H1 (cell line): ENCODE measurements at regions not wholly inside any gene's neighbourhood (a gene's known extent, or its start where the extent isn't known, plus 50 kb on each side); places are given as distances from the start of the nearest gene placed in this dataset.

Experiments used
- CTCF ChIA-PET: fragments of 300-600 bp; sonication (Branson Sonifier 250); formaldehyde crosslinking; loops from one replicate; lab custom pipeline; 2021; ENCODE audit not compliant: partially characterized antibody; lab: Charles Lee
- POLR2A ChIA-PET: fragments of 300-600 bp; sonication (Branson Sonifier 250); formaldehyde crosslinking; loops from one replicate; lab custom pipeline; 2021; ENCODE audit warnings: inconsistent platforms; ENCODE audit not compliant: partially characterized antibody; lab: Charles Lee
- DNase-seq, 2 experiments: peaks; one replicate each; pipeline versions ENCODE4 v3.0.0 to v3.0.0-alpha.2; 2010 to 2022; ENCODE audit warnings: low spot score in 2 of 2, low read depth in 1 of 2, mixed read lengths in 1 of 2
- FAIRE-seq: peaks from 2 replicates; lab custom pipeline; 2011; peaks lifted over from hg19 to GRCh38; lab: Jason Lieb, UNC
- H2AFZ ChIP-seq: 2 replicates; pipeline ENCODE4 v1.8.1; 2012; ENCODE audit warnings: low read length, inconsistent platforms
- H2AK5ac ChIP-seq: 2 replicates; pipeline ENCODE4 v1.6.1; 2013; ENCODE audit warnings: low read depth, low read length
- H2BK120ac ChIP-seq: replicated peaks from 2 replicates; pipeline ENCODE3; 2013; ENCODE audit warnings: low read depth, low read length, inconsistent platforms
- H2BK12ac ChIP-seq: 2 replicates; pipeline ENCODE4 v1.6.1; 2013; ENCODE audit warnings: low read depth, low read length
- H2BK15ac ChIP-seq: 2 replicates; pipeline ENCODE4 v1.6.1; 2013; ENCODE audit warnings: low read length
- H2BK20ac ChIP-seq: 2 replicates; pipeline ENCODE4 v1.6.1; 2013; ENCODE audit warnings: low read length
- H2BK5ac ChIP-seq: 2 replicates; pipeline ENCODE4 v1.6.1; 2013; ENCODE audit warnings: low read depth, low read length
- H3K14ac ChIP-seq: 2 replicates; pipeline ENCODE4 v1.6.1; 2013; ENCODE audit warnings: inconsistent platforms; ENCODE audit not compliant: insufficient read length
- H3K18ac ChIP-seq: 2 replicates; pipeline ENCODE4 v1.6.1; 2013; ENCODE audit warnings: low read length; ENCODE audit errors: extremely low read depth
- H3K23ac ChIP-seq: 2 replicates; pipeline ENCODE4 v1.6.1; 2013; ENCODE audit warnings: inconsistent platforms; ENCODE audit not compliant: insufficient read length
- H3K23me2 ChIP-seq: 2 replicates; pipeline ENCODE4 v1.6.1; 2013; ENCODE audit warnings: low read depth, low read length
- H3K27ac ChIP-seq: 2 replicates; pipeline ENCODE4 v1.6.1; 2011; ENCODE audit warnings: low read depth, low read length, inconsistent platforms
- H3K27me3 ChIP-seq, 4 experiments: replicated peaks in 1 of 4; 1 replicate in 1 of 4; 2 replicates in 3 of 4; pipeline versions ENCODE4 v1.6.1 to v1.8.1; 2011 to 2013; ENCODE audit warnings: low read length in 3 of 4, mild to moderate bottlenecking in 3 of 4, inconsistent platforms in 2 of 4, mixed read lengths in 2 of 4, moderate library complexity in 1 of 4; ENCODE audit not compliant: control insufficient read depth in 3 of 4, insufficient read depth in 3 of 4; ENCODE audit errors: extremely low read depth in 1 of 4
- H3K36me3 ChIP-seq, 4 experiments: 2 replicates each; pipeline versions ENCODE4 v1.6.1 to v1.8.1; 2011 to 2013; ENCODE audit warnings: mild to moderate bottlenecking in 4 of 4, low read length in 3 of 4, moderate library complexity in 2 of 4, control low read depth in 1 of 4, inconsistent platforms in 1 of 4; ENCODE audit not compliant: insufficient read depth in 4 of 4, control insufficient read depth in 2 of 4
- H3K4ac ChIP-seq: replicated peaks from 2 replicates; pipeline ENCODE3; 2013; ENCODE audit warnings: low read length, low read depth, mixed read lengths, inconsistent platforms; ENCODE audit not compliant: insufficient read length
- H3K4me1 ChIP-seq, 4 experiments: replicated peaks in 1 of 4; 1 replicate in 1 of 4; 2 replicates in 3 of 4; pipeline versions ENCODE4 v1.6.1 to v1.8.1; 2011 to 2013; ENCODE audit warnings: low read length in 3 of 4, inconsistent platforms in 2 of 4, mixed read lengths in 1 of 4; ENCODE audit not compliant: insufficient read depth in 4 of 4, control insufficient read depth in 3 of 4
- H3K4me2 ChIP-seq, 2 experiments: 2 replicates each; pipeline versions ENCODE4 v1.6.1 to v1.8.1; 2011 to 2013; ENCODE audit warnings: low read depth in 2 of 2, low read length in 2 of 2, control low read depth in 1 of 2, inconsistent platforms in 1 of 2, mild to moderate bottlenecking in 1 of 2; ENCODE audit not compliant: insufficient read depth in 1 of 2
- H3K4me3 ChIP-seq, 4 experiments: fragments of 200-600, 300-600 bp in 1 of 4; sonication (generic), shearing (Covaris generic), sonication (Bioruptor Twin) in 1 of 4; 2 replicates each; pipeline versions ENCODE4 v1.5.1 to v1.8.1; 2011 to 2016; ENCODE audit warnings: low read length in 4 of 4, low read depth in 3 of 4, control low read depth in 2 of 4, inconsistent platforms in 2 of 4, mild to moderate bottlenecking in 2 of 4, mixed read lengths in 1 of 4, moderate library complexity in 1 of 4; ENCODE audit not compliant: insufficient read depth in 2 of 4; ENCODE audit errors: extremely low read depth in 1 of 4
- H3K56ac ChIP-seq: replicated peaks from 2 replicates; pipeline ENCODE3; 2013; ENCODE audit warnings: low read depth, mild to moderate bottlenecking, mixed read lengths, low read length, inconsistent platforms; ENCODE audit not compliant: insufficient read length
- H3K79me1 ChIP-seq: 2 replicates; pipeline ENCODE4 v1.6.1; 2013; ENCODE audit warnings: low read depth, low read length, control low read depth
- H3K79me2 ChIP-seq, 2 experiments: 2 replicates each; pipeline versions ENCODE4 v1.6.1 to v1.8.1; 2012 to 2013; ENCODE audit warnings: low read length in 2 of 2, mild to moderate bottlenecking in 2 of 2, inconsistent platforms in 1 of 2; ENCODE audit not compliant: insufficient read depth in 2 of 2, control insufficient read depth in 1 of 2
- H3K9ac ChIP-seq, 4 experiments: replicated peaks in 1 of 4; 1 replicate in 1 of 4; 2 replicates in 3 of 4; pipeline versions ENCODE4 v1.6.1 to v1.8.1; 2011 to 2013; ENCODE audit warnings: low read depth in 3 of 4, low read length in 3 of 4, control low read depth in 2 of 4, mild to moderate bottlenecking in 2 of 4, moderate library complexity in 2 of 4, inconsistent platforms in 1 of 4; ENCODE audit errors: extremely low read depth in 1 of 4
- H3K9me3 ChIP-seq, 2 experiments: 2 replicates each; pipeline versions ENCODE4 v1.6.1 to v1.8.1; 2012 to 2013; ENCODE audit warnings: mild to moderate bottlenecking in 2 of 2, moderate library complexity in 2 of 2, control low read depth in 1 of 2, inconsistent platforms in 1 of 2, low read depth in 1 of 2, low read length in 1 of 2, mixed read lengths in 1 of 2; ENCODE audit not compliant: insufficient read depth in 2 of 2
- H4K20me1 ChIP-seq, 2 experiments: replicated peaks in 1 of 2; 2 replicates each; pipeline versions ENCODE3 to v1.8.1; 2011 to 2013; ENCODE audit warnings: inconsistent platforms in 2 of 2, low read length in 2 of 2, mild to moderate bottlenecking in 1 of 2; ENCODE audit not compliant: insufficient read depth in 2 of 2, control insufficient read depth in 1 of 2
- H4K5ac ChIP-seq: 2 replicates; pipeline ENCODE4 v1.6.1; 2013; ENCODE audit warnings: low read length, low read depth, mixed read lengths, inconsistent platforms; ENCODE audit not compliant: insufficient read length
- H4K8ac ChIP-seq: 2 replicates; pipeline ENCODE4 v1.8.0; 2013; ENCODE audit warnings: mild to moderate bottlenecking, moderate library complexity, low read length, inconsistent platforms; ENCODE audit not compliant: insufficient read depth; ENCODE audit errors: extremely low read depth
- H4K91ac ChIP-seq: replicated peaks from 2 replicates; pipeline ENCODE3; 2013; ENCODE audit warnings: low read length, mixed read lengths, inconsistent platforms; ENCODE audit not compliant: insufficient read length
- CTCF ChIP-seq, 3 experiments: IDR thresholded peaks; 1 replicate in 2 of 3; 2 replicates in 1 of 3; pipeline versions ENCODE4 v1.5.1 to v1.6.1; 2011; ENCODE audit warnings: low read length in 3 of 3, mild to moderate bottlenecking in 3 of 3, inconsistent platforms in 2 of 3, low read depth in 1 of 3, moderate library complexity in 1 of 3; ENCODE audit not compliant: insufficient read depth in 1 of 3; ENCODE audit errors: control extremely low read depth in 1 of 3
- FOSL1 ChIP-seq: IDR thresholded peaks from 2 replicates; pipeline ENCODE4 v1.6.1; 2011; ENCODE audit warnings: mild to moderate bottlenecking, low read depth, low read length, moderate library complexity; ENCODE audit not compliant: insufficient read depth
- HDAC2 ChIP-seq, 2 experiments: fragments of 300-600 bp in 1 of 2; sonication (generic) in 1 of 2; IDR thresholded peaks; 2 replicates each; pipeline ENCODE4 v1.6.1; 2011 to 2012; ENCODE audit warnings: low read depth in 2 of 2, low read length in 2 of 2, mild to moderate bottlenecking in 2 of 2, moderate library complexity in 2 of 2, borderline replicate concordance in 1 of 2, inconsistent platforms in 1 of 2
- MAFK ChIP-seq: IDR thresholded peaks from 2 replicates; pipeline ENCODE4 v1.6.1; 2012; ENCODE audit warnings: low read depth, mild to moderate bottlenecking, improper control_type of control experiment, low read length
- SIX5 ChIP-seq: IDR thresholded peaks from 2 replicates; pipeline ENCODE4 v1.6.1; 2011; ENCODE audit warnings: mild to moderate bottlenecking, low read depth, low read length
- TEAD4 ChIP-seq: IDR thresholded peaks from 2 replicates; pipeline ENCODE4 v1.6.1; 2012; ENCODE audit warnings: low read depth, low read length, inconsistent platforms, mixed read lengths
- WGBS, 2 experiments: shearing (Covaris generic) in 1 of 2; methylation state at CpG; one replicate each; pipeline versions ENCODE4 v1.1.6 to v1.1.7; 2013 to 2015; ENCODE audit warnings: low lambda C conversion rate in 2 of 2, mixed read lengths in 2 of 2, inconsistent platforms in 1 of 2, low coverage in 1 of 2, missing lambda C conversion rate in 1 of 2; ENCODE audit not compliant: insufficient replicate concordance in 2 of 2, insufficient coverage in 1 of 2, insufficient read length in 1 of 2; ENCODE audit errors: extremely low coverage in 1 of 2, missing lambda C conversion rate in 1 of 2; 5-methylcytosine and 5-hydroxymethylcytosine counted together

- H4K8ac ChIP-seq, result no peak overlapping the region
- FAIRE-seq (no peak), DNase-seq (no peak)
- H3K56ac ChIP-seq, result no peak overlapping the region
- H3K79me1 ChIP-seq, result no peaks in the 10 kb centered on the region
- no peak overlapping the region for H2BK15ac ChIP-seq
- H2BK5ac ChIP-seq, result no peak overlapping the region
- no peak overlapping the region for H4K91ac ChIP-seq
- no peaks in the 10 kb centered on the region for H3K79me2 ChIP-seq
- H3K23ac ChIP-seq, result no peak overlapping the region
- no peak overlapping the region for H2BK120ac ChIP-seq
- no peak overlapping the region for H3K4ac ChIP-seq
- CTCF ChIA-PET, result no interaction called here
- H2BK20ac ChIP-seq, result no peak overlapping the region
- no peak overlapping the region for H2AFZ ChIP-seq
- no peak overlapping the region for H4K5ac ChIP-seq
- no peak overlapping the region for H3K9ac ChIP-seq
- no peak overlapping the region for H3K27ac ChIP-seq
- no peak overlapping the region for H3K14ac ChIP-seq
- 80% methylated on average over 1 of the region's 1 CpG; no CpG with 5 or more reads in 1 of the 2 experiments for WGBS, 2 experiments
- no peaks in the 10 kb centered on the region for H3K27me3 ChIP-seq
- H3K18ac ChIP-seq, result no peak overlapping the region
- POLR2A ChIA-PET, result no interaction called here
- no peaks in the 10 kb centered on the region for H4K20me1 ChIP-seq
- TF ChIP-seq FOSL1 (no peak), SIX5 (no peak), TEAD4 (no peak), CTCF (IDR thresholded peaks at IDR 0.05; ENCODE audit: control extremely low read depth in 1 of 3, insufficient read depth in 1 of 3, low read depth in 1 of 3, low read length in 3 of 3) (no peak), MAFK (no peak), HDAC2 (IDR thresholded peaks at IDR 0.05; ENCODE audit: borderline replicate concordance in 1 of 2, low read depth in 2 of 2, low read length in 2 of 2) (no peak)
- H3K23me2 ChIP-seq, result no peaks in the 10 kb centered on the region
- H3K4me2 ChIP-seq, result no peak overlapping the region
- H2BK12ac ChIP-seq, result no peak overlapping the region
- no peaks in the 10 kb centered on the region for H3K4me1 ChIP-seq
- H3K4me3 ChIP-seq, result no peak overlapping the region
- no peaks in the 10 kb centered on the region for H3K9me3 ChIP-seq
- no peaks in the 10 kb centered on the region for H3K36me3 ChIP-seq
- H2AK5ac ChIP-seq, result no peak overlapping the region
These were observed 96.0 kb upstream of the MAX start for GRCh38 chr14:65198346-65198745.
